H1 (cell line): ENCODE measurements at regions not wholly inside any gene's neighbourhood (a gene's known extent, or its start where the extent isn't known, plus 50 kb on each side); places are given as distances from the start of the nearest gene placed in this dataset.

ENCODE experiments used
- CTCF ChIA-PET: fragments of 300-600 bp; sonication (Branson Sonifier 250); formaldehyde crosslinking; loops from one replicate; lab custom pipeline; 2021; ENCODE audit not compliant: partially characterized antibody; lab: Charles Lee
- POLR2A ChIA-PET: fragments of 300-600 bp; sonication (Branson Sonifier 250); formaldehyde crosslinking; loops from one replicate; lab custom pipeline; 2021; ENCODE audit warnings: inconsistent platforms; ENCODE audit not compliant: partially characterized antibody; lab: Charles Lee
- DNase-seq, 2 experiments: peaks; one replicate each; pipeline versions ENCODE4 v3.0.0 to v3.0.0-alpha.2; 2010 to 2022; ENCODE audit warnings: low spot score in 2 of 2, low read depth in 1 of 2, mixed read lengths in 1 of 2
- FAIRE-seq: peaks from 2 replicates; lab custom pipeline; 2011; peaks lifted over from hg19 to GRCh38; lab: Jason Lieb, UNC
- H2AFZ ChIP-seq: 2 replicates; pipeline ENCODE4 v1.8.1; 2012; ENCODE audit warnings: low read length, inconsistent platforms
- H2AK5ac ChIP-seq: 2 replicates; pipeline ENCODE4 v1.6.1; 2013; ENCODE audit warnings: low read depth, low read length
- H2BK120ac ChIP-seq: replicated peaks from 2 replicates; pipeline ENCODE3; 2013; ENCODE audit warnings: low read depth, low read length, inconsistent platforms
- H2BK12ac ChIP-seq: 2 replicates; pipeline ENCODE4 v1.6.1; 2013; ENCODE audit warnings: low read depth, low read length
- H2BK15ac ChIP-seq: 2 replicates; pipeline ENCODE4 v1.6.1; 2013; ENCODE audit warnings: low read length
- H2BK20ac ChIP-seq: 2 replicates; pipeline ENCODE4 v1.6.1; 2013; ENCODE audit warnings: low read length
- H2BK5ac ChIP-seq: 2 replicates; pipeline ENCODE4 v1.6.1; 2013; ENCODE audit warnings: low read depth, low read length
- H3K14ac ChIP-seq: 2 replicates; pipeline ENCODE4 v1.6.1; 2013; ENCODE audit warnings: inconsistent platforms; ENCODE audit not compliant: insufficient read length
- H3K18ac ChIP-seq: 2 replicates; pipeline ENCODE4 v1.6.1; 2013; ENCODE audit warnings: low read length; ENCODE audit errors: extremely low read depth
- H3K23ac ChIP-seq: 2 replicates; pipeline ENCODE4 v1.6.1; 2013; ENCODE audit warnings: inconsistent platforms; ENCODE audit not compliant: insufficient read length
- H3K23me2 ChIP-seq: 2 replicates; pipeline ENCODE4 v1.6.1; 2013; ENCODE audit warnings: low read depth, low read length
- H3K27ac ChIP-seq: 2 replicates; pipeline ENCODE4 v1.6.1; 2011; ENCODE audit warnings: low read depth, low read length, inconsistent platforms
- H3K27me3 ChIP-seq, 4 experiments: replicated peaks in 1 of 4; 1 replicate in 1 of 4; 2 replicates in 3 of 4; pipeline versions ENCODE4 v1.6.1 to v1.8.1; 2011 to 2013; ENCODE audit warnings: low read length in 3 of 4, mild to moderate bottlenecking in 3 of 4, inconsistent platforms in 2 of 4, mixed read lengths in 2 of 4, moderate library complexity in 1 of 4; ENCODE audit not compliant: control insufficient read depth in 3 of 4, insufficient read depth in 3 of 4; ENCODE audit errors: extremely low read depth in 1 of 4
- H3K36me3 ChIP-seq, 4 experiments: 2 replicates each; pipeline versions ENCODE4 v1.6.1 to v1.8.1; 2011 to 2013; ENCODE audit warnings: mild to moderate bottlenecking in 4 of 4, low read length in 3 of 4, moderate library complexity in 2 of 4, control low read depth in 1 of 4, inconsistent platforms in 1 of 4; ENCODE audit not compliant: insufficient read depth in 4 of 4, control insufficient read depth in 2 of 4
- H3K4ac ChIP-seq: replicated peaks from 2 replicates; pipeline ENCODE3; 2013; ENCODE audit warnings: low read length, low read depth, mixed read lengths, inconsistent platforms; ENCODE audit not compliant: insufficient read length
- H3K4me1 ChIP-seq, 4 experiments: replicated peaks in 1 of 4; 1 replicate in 1 of 4; 2 replicates in 3 of 4; pipeline versions ENCODE4 v1.6.1 to v1.8.1; 2011 to 2013; ENCODE audit warnings: low read length in 3 of 4, inconsistent platforms in 2 of 4, mixed read lengths in 1 of 4; ENCODE audit not compliant: insufficient read depth in 4 of 4, control insufficient read depth in 3 of 4
- H3K4me2 ChIP-seq, 2 experiments: 2 replicates each; pipeline versions ENCODE4 v1.6.1 to v1.8.1; 2011 to 2013; ENCODE audit warnings: low read depth in 2 of 2, low read length in 2 of 2, control low read depth in 1 of 2, inconsistent platforms in 1 of 2, mild to moderate bottlenecking in 1 of 2; ENCODE audit not compliant: insufficient read depth in 1 of 2
- H3K4me3 ChIP-seq, 4 experiments: fragments of 200-600, 300-600 bp in 1 of 4; sonication (generic), shearing (Covaris generic), sonication (Bioruptor Twin) in 1 of 4; 2 replicates each; pipeline versions ENCODE4 v1.5.1 to v1.8.1; 2011 to 2016; ENCODE audit warnings: low read length in 4 of 4, low read depth in 3 of 4, control low read depth in 2 of 4, inconsistent platforms in 2 of 4, mild to moderate bottlenecking in 2 of 4, mixed read lengths in 1 of 4, moderate library complexity in 1 of 4; ENCODE audit not compliant: insufficient read depth in 2 of 4; ENCODE audit errors: extremely low read depth in 1 of 4
- H3K56ac ChIP-seq: replicated peaks from 2 replicates; pipeline ENCODE3; 2013; ENCODE audit warnings: low read depth, mild to moderate bottlenecking, mixed read lengths, low read length, inconsistent platforms; ENCODE audit not compliant: insufficient read length
- H3K79me1 ChIP-seq: 2 replicates; pipeline ENCODE4 v1.6.1; 2013; ENCODE audit warnings: low read depth, low read length, control low read depth
- H3K79me2 ChIP-seq, 2 experiments: 2 replicates each; pipeline versions ENCODE4 v1.6.1 to v1.8.1; 2012 to 2013; ENCODE audit warnings: low read length in 2 of 2, mild to moderate bottlenecking in 2 of 2, inconsistent platforms in 1 of 2; ENCODE audit not compliant: insufficient read depth in 2 of 2, control insufficient read depth in 1 of 2
- H3K9ac ChIP-seq, 4 experiments: replicated peaks in 1 of 4; 1 replicate in 1 of 4; 2 replicates in 3 of 4; pipeline versions ENCODE4 v1.6.1 to v1.8.1; 2011 to 2013; ENCODE audit warnings: low read depth in 3 of 4, low read length in 3 of 4, control low read depth in 2 of 4, mild to moderate bottlenecking in 2 of 4, moderate library complexity in 2 of 4, inconsistent platforms in 1 of 4; ENCODE audit errors: extremely low read depth in 1 of 4
- H3K9me3 ChIP-seq, 2 experiments: 2 replicates each; pipeline versions ENCODE4 v1.6.1 to v1.8.1; 2012 to 2013; ENCODE audit warnings: mild to moderate bottlenecking in 2 of 2, moderate library complexity in 2 of 2, control low read depth in 1 of 2, inconsistent platforms in 1 of 2, low read depth in 1 of 2, low read length in 1 of 2, mixed read lengths in 1 of 2; ENCODE audit not compliant: insufficient read depth in 2 of 2
- H4K20me1 ChIP-seq, 2 experiments: replicated peaks in 1 of 2; 2 replicates each; pipeline versions ENCODE3 to v1.8.1; 2011 to 2013; ENCODE audit warnings: inconsistent platforms in 2 of 2, low read length in 2 of 2, mild to moderate bottlenecking in 1 of 2; ENCODE audit not compliant: insufficient read depth in 2 of 2, control insufficient read depth in 1 of 2
- H4K5ac ChIP-seq: 2 replicates; pipeline ENCODE4 v1.6.1; 2013; ENCODE audit warnings: low read length, low read depth, mixed read lengths, inconsistent platforms; ENCODE audit not compliant: insufficient read length
- H4K8ac ChIP-seq: 2 replicates; pipeline ENCODE4 v1.8.0; 2013; ENCODE audit warnings: mild to moderate bottlenecking, moderate library complexity, low read length, inconsistent platforms; ENCODE audit not compliant: insufficient read depth; ENCODE audit errors: extremely low read depth
- H4K91ac ChIP-seq: replicated peaks from 2 replicates; pipeline ENCODE3; 2013; ENCODE audit warnings: low read length, mixed read lengths, inconsistent platforms; ENCODE audit not compliant: insufficient read length
- BCL11A ChIP-seq, 2 experiments: IDR thresholded peaks; one replicate each; pipeline ENCODE4 v1.6.1; 2011; ENCODE audit warnings: low read depth in 2 of 2, low read length in 2 of 2, mild to moderate bottlenecking in 2 of 2
- CREB1 ChIP-seq: IDR thresholded peaks from 2 replicates; pipeline ENCODE4 v1.6.1; 2012; ENCODE audit warnings: inconsistent platforms
- CTBP2 ChIP-seq: IDR thresholded peaks from 2 replicates; pipeline ENCODE4 v1.7.0; 2011; ENCODE audit warnings: borderline replicate concordance, mild to moderate bottlenecking, moderate library complexity, mixed read lengths, low read length; ENCODE audit not compliant: insufficient read depth, insufficient read length
- CTCF ChIP-seq, 3 experiments: IDR thresholded peaks; 1 replicate in 2 of 3; 2 replicates in 1 of 3; pipeline versions ENCODE4 v1.5.1 to v1.6.1; 2011; ENCODE audit warnings: low read length in 3 of 3, mild to moderate bottlenecking in 3 of 3, inconsistent platforms in 2 of 3, low read depth in 1 of 3, moderate library complexity in 1 of 3; ENCODE audit not compliant: insufficient read depth in 1 of 3; ENCODE audit errors: control extremely low read depth in 1 of 3
- EZH2 ChIP-seq: fragments of 200-600 bp; sonication (generic); IDR thresholded peaks from 2 replicates; pipeline ENCODE4 v1.7.1; 2012; ENCODE audit warnings: low read depth, mild to moderate bottlenecking, moderate library complexity, low read length, inconsistent platforms; ENCODE audit not compliant: severe bottlenecking
- MAX ChIP-seq: IDR thresholded peaks from 2 replicates; pipeline ENCODE4 v1.6.1; 2012; ENCODE audit warnings: inconsistent platforms
- NANOG ChIP-seq: IDR thresholded peaks from 2 replicates; pipeline ENCODE4 v1.6.1; 2011; ENCODE audit warnings: low read length, low read depth, mild to moderate bottlenecking, inconsistent platforms; ENCODE audit not compliant: insufficient read depth, poor library complexity, severe bottlenecking
- NRF1 ChIP-seq: IDR thresholded peaks from 2 replicates; pipeline ENCODE4 v1.6.1; 2011; ENCODE audit warnings: mild to moderate bottlenecking, low read depth, low read length, improper control_type of control experiment
- RNF2 ChIP-seq: fragments of 200-900, 300-1000 bp; sonication (generic); IDR thresholded peaks from 2 replicates; pipeline ENCODE4 v1.7.1; 2016; ENCODE audit warnings: borderline replicate concordance, low read depth, mild to moderate bottlenecking, antibody characterized with exemption, low read length; ENCODE audit not compliant: poor library complexity, severe bottlenecking; ENCODE audit errors: missing control alignments
- SIN3A ChIP-seq, 2 experiments: IDR thresholded peaks in 1 of 2; conservative IDR thresholded peaks in 1 of 2; 2 replicates each; pipeline ENCODE4 v1.6.1; 2011 to 2012; ENCODE audit warnings: low read length in 2 of 2, improper control_type of control experiment in 1 of 2, low read depth in 1 of 2, mild to moderate bottlenecking in 1 of 2
- SRF ChIP-seq: IDR thresholded peaks from 2 replicates; pipeline ENCODE4 v1.6.1; 2011; ENCODE audit warnings: mild to moderate bottlenecking, low read depth, low read length, moderate library complexity
- WGBS, 2 experiments: shearing (Covaris generic) in 1 of 2; methylation state at CpG; one replicate each; pipeline versions ENCODE4 v1.1.6 to v1.1.7; 2013 to 2015; ENCODE audit warnings: low lambda C conversion rate in 2 of 2, mixed read lengths in 2 of 2, inconsistent platforms in 1 of 2, low coverage in 1 of 2, missing lambda C conversion rate in 1 of 2; ENCODE audit not compliant: insufficient replicate concordance in 2 of 2, insufficient coverage in 1 of 2, insufficient read length in 1 of 2; ENCODE audit errors: extremely low coverage in 1 of 2, missing lambda C conversion rate in 1 of 2; 5-methylcytosine and 5-hydroxymethylcytosine counted together

GRCh38 chr1:14426854-14427253 lies 171.6 kb upstream of the KAZN start:
- no peaks in the 10 kb centered on the region for H4K20me1 ChIP-seq
- 96% methylated on average over 2 of the region's 2 CpGs; no CpG with 5 or more reads in 1 of the 2 experiments for WGBS, 2 experiments

More at GRCh38 chr1:14426854-14427253, 171.6 kb upstream of the KAZN start:
- Histone ChIP-seq H2BK5ac (no peak overlapping the region), H2BK20ac (no peak overlapping the region), H3K4me3 (no peak overlapping the region), H3K56ac (no peak overlapping the region), H3K23me2 (no peaks in the 10 kb centered on the region), H3K36me3 (no peaks in the 10 kb centered on the region), H3K23ac (no peak overlapping the region), H4K5ac (no peak overlapping the region), H4K91ac (no peak overlapping the region), H2BK120ac (no peak overlapping the region), H3K79me1 (no peaks in the 10 kb centered on the region), H3K9ac (no peak overlapping the region), H3K14ac (no peak overlapping the region), H4K8ac (no peak overlapping the region), H2AFZ (no peak overlapping the region), H3K4me1 (no peaks in the 10 kb centered on the region), H3K9me3 (no peaks in the 10 kb centered on the region), H3K27ac (no peak overlapping the region), H2BK12ac (no peak overlapping the region), H2AK5ac (no peak overlapping the region), H3K18ac (no peak overlapping the region), H3K4me2 (no peak overlapping the region), H3K79me2 (no peaks in the 10 kb centered on the region), H2BK15ac (no peak overlapping the region), H3K27me3 (peaks cover 0 to 2% (median 0%) of the 10 kb centered on the region in 4 experiments; a peak in 1 of 7 replicates), H3K4ac (no peak overlapping the region)
- FAIRE-seq (no peak), DNase-seq (no peak)
- ChIA-PET CTCF (interaction anchor here (1.1 to 3.7 kb wide), 3 partner anchors 8 to 131 kb away, joined by 3 to 26 read pairs (median 3); no protein-coding TSS in a partner anchor), POLR2A (no interaction called here)
- TF ChIP-seq CTCF (IDR thresholded peaks at IDR 0.05; ENCODE audit: control extremely low read depth in 1 of 3, insufficient read depth in 1 of 3, low read depth in 1 of 3, low read length in 3 of 3) (no peak), SIN3A (conservative IDR thresholded peaks at IDR 0.05 in 1 of 2, IDR thresholded peaks at IDR 0.05 in 1 of 2; ENCODE audit: low read depth in 1 of 2, low read length in 2 of 2) (no peak), EZH2 (no peak), SRF (no peak), CTBP2 (no peak), NRF1 (no peak), MAX (no peak), CREB1 (no peak), RNF2 (no peak), NANOG (no peak), BCL11A (IDR thresholded peaks at IDR 0.05; ENCODE audit: low read depth in 2 of 2, low read length in 2 of 2) (no peak)
